ENCODE measurements at regions not wholly inside any gene's neighbourhood (a gene's known extent, or its start where the extent isn't known, plus 50 kb on each side); places are given as distances from the start of the nearest gene placed in this dataset.

GRCh38 chr16:82263521-82264143 lies 93.6 kb upstream of the MPHOSPH6 start:
- Histone ChIP-seq H3K27me3 (no peaks in the 10 kb centered on the region), H3K4me1 (peaks cover 10% of the 10 kb centered on the region), H3K27ac (no peak overlapping the region), H3K36me3 (no peaks in the 10 kb centered on the region), H3K4me3 (no peak overlapping the region), H3K9me3 (no peaks in the 10 kb centered on the region)
- DNase-seq: no peak
- ATAC-seq: peak; percentile 89
- intact Hi-C loops (cut with DNase I): no loop called here
- TF ChIP-seq CTCF (IDR thresholded peaks at IDR 0.05): peak; percentile 95

GRCh38 chr16:82262244-82262643 lies 92.2 kb upstream of the MPHOSPH6 start:
- Histone ChIP-seq H3K27ac (no peak overlapping the region), H3K4me1 (peaks cover 10% of the 10 kb centered on the region), H3K36me3 (no peaks in the 10 kb centered on the region), H3K9me3 (no peaks in the 10 kb centered on the region), H3K4me3 (no peak overlapping the region), H3K27me3 (no peaks in the 10 kb centered on the region)
- DNase-seq (no peak), ATAC-seq (no peak)
- TF ChIP-seq CTCF (IDR thresholded peaks at IDR 0.05): no peak
- intact Hi-C loops (cut with DNase I): no loop called here

- H3K4me1 ChIP-seq: peaks cover 10% of the 10 kb centered on the region
- H3K9me3 ChIP-seq: no peaks in the 10 kb centered on the region
- intact Hi-C loops (cut with DNase I): no loop called here
- H3K27me3 ChIP-seq: no peaks in the 10 kb centered on the region
- no peak overlapping the region for H3K4me3 ChIP-seq
- no peak for TF ChIP-seq CTCF (IDR thresholded peaks at IDR 0.05)
- H3K36me3 ChIP-seq: no peaks in the 10 kb centered on the region
- no peak for ATAC-seq
- H3K27ac ChIP-seq: no peak overlapping the region
- no peak for DNase-seq
These were observed 90.3 kb upstream of the MPHOSPH6 start for GRCh38 chr16:82260212-82260795.

- Histone ChIP-seq H3K4me3 (no peak overlapping the region), H3K27ac (no peak overlapping the region), H3K4me1 (peaks cover 10% of the 10 kb centered on the region), H3K36me3 (no peaks in the 10 kb centered on the region), H3K27me3 (no peaks in the 10 kb centered on the region), H3K9me3 (no peaks in the 10 kb centered on the region)
- intact Hi-C loops (cut with DNase I): no loop called here
- TF ChIP-seq CTCF (IDR thresholded peaks at IDR 0.05): no peak
- DNase-seq: no peak
- ATAC-seq: no peak
These were observed 89.7 kb upstream of the MPHOSPH6 start for GRCh38 chr16:82259731-82260130.

GRCh38 chr16:82257990-82258389 lies 88.0 kb upstream of the MPHOSPH6 start:
- DNase-seq: no peak
- ATAC-seq: no peak

More at GRCh38 chr16:82257990-82258389, 88.0 kb upstream of the MPHOSPH6 start:
- Histone ChIP-seq H3K27me3 (no peaks in the 10 kb centered on the region), H3K4me3 (no peak overlapping the region), H3K9me3 (no peaks in the 10 kb centered on the region), H3K36me3 (no peaks in the 10 kb centered on the region), H3K4me1 (no peaks in the 10 kb centered on the region), H3K27ac (no peak overlapping the region)
- intact Hi-C loops (cut with DNase I): no loop called here
- no peak for TF ChIP-seq CTCF (IDR thresholded peaks at IDR 0.05)
